Peyer's patch (tissue), 4 donors: ENCODE measurements at regions not wholly inside any gene's neighbourhood (a gene's known extent, or its start where the extent isn't known, plus 50 kb on each side); places are given as distances from the start of the nearest gene placed in this dataset.

ENCODE experiments used
- CTCF ChIP-seq, 6 experiments: fragments of 450-650 bp in 4 of 6; fragments of 200-600 bp in 2 of 6; sonication (generic) in 1 of 6; IDR thresholded peaks; one replicate each; pipeline ENCODE4 v1.5.1; 2017 to 2019; ENCODE audit warnings: antibody characterized with exemption in 6 of 6, mild to moderate bottlenecking in 3 of 6, moderate library complexity in 1 of 6
- POLR2A ChIP-seq, 2 donors: fragments of 450-650 bp; IDR thresholded peaks; one replicate each; pipeline ENCODE4 v1.5.1; 2017; ENCODE audit warnings: antibody characterized with exemption in 2 of 2, mild to moderate bottlenecking in 2 of 2, moderate library complexity in 2 of 2

- no peak for TF ChIP-seq CTCF (IDR thresholded peaks at IDR 0.05)
- TF ChIP-seq POLR2A (IDR thresholded peaks at IDR 0.05) = no peak
These were observed 80.6 kb upstream of the E2F8 start for GRCh38 chr11:19321351-19321750.
